ENCODE measurements at regions not wholly inside any gene's neighbourhood (a gene's known extent, or its start where the extent isn't known, plus 50 kb on each side); places are given as distances from the start of the nearest gene placed in this dataset.

DNA sequence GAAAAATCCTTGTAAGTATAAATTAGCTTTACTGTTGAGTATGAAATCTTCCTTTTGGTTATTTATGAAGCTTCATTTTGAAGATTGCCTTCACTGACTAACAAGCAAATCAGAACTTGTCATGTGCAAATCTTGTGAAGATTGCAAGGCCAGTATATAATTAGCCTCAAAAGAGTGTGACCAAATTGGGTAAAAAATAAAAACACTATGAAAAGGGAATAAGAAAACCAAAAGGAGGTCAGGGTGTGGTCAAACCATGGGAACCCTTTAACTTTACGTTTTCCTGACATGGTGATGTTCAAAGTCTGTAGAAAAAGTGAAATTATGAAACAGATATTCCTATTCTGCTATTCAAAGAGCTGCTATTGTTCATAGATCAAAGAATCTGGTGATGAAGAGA lies 230.3 kb downstream of the BCAT1 start:
- H3K4me3 ChIP-seq: no peak overlapping the region
- H3K4me2 ChIP-seq (ENCODE audit: insufficient read depth, low read length): no peak overlapping the region
- FAIRE-seq (no peak), DNase-seq (ENCODE audit: extremely low read depth in 1 of 4, low spot score in 3 of 4) (no peak), ATAC-seq (no peak)
- no peak overlapping the region for H3K27ac ChIP-seq (ENCODE audit: extremely low read depth, low read depth, low read length)
- no peaks in the 10 kb centered on the region for H3K9me3 ChIP-seq (replicated peaks; ENCODE audit: control insufficient read depth, insufficient read depth, low read depth, low read length)
- in situ Hi-C loops (cut with MboI) (no loop called here), intact Hi-C loops (cut with micrococcal nuclease) (no loop called here)
- BruUV-seq (replicated peaks): no TSS peak
- H4K20me1 ChIP-seq (replicated peaks; ENCODE audit: control insufficient read depth, insufficient read depth, low read length): no peaks in the 10 kb centered on the region
- TF ChIP-seq, protein P1, sequence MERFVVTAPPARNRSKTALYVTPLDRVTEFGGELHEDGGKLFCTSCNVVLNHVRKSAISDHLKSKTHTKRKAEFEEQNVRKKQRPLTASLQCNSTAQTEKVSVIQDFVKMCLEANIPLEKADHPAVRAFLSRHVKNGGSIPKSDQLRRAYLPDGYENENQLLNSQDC (CRISPR knock-in tag; IDR thresholded peaks at IDR 0.05): no peak
- TF ChIP-seq LARP7 (IDR thresholded peaks at IDR 0.05) (no peak), CBX1 (IDR thresholded peaks at IDR 0.05; ENCODE audit: low read depth) (no peak)
- TF ChIP-seq, protein P2, sequence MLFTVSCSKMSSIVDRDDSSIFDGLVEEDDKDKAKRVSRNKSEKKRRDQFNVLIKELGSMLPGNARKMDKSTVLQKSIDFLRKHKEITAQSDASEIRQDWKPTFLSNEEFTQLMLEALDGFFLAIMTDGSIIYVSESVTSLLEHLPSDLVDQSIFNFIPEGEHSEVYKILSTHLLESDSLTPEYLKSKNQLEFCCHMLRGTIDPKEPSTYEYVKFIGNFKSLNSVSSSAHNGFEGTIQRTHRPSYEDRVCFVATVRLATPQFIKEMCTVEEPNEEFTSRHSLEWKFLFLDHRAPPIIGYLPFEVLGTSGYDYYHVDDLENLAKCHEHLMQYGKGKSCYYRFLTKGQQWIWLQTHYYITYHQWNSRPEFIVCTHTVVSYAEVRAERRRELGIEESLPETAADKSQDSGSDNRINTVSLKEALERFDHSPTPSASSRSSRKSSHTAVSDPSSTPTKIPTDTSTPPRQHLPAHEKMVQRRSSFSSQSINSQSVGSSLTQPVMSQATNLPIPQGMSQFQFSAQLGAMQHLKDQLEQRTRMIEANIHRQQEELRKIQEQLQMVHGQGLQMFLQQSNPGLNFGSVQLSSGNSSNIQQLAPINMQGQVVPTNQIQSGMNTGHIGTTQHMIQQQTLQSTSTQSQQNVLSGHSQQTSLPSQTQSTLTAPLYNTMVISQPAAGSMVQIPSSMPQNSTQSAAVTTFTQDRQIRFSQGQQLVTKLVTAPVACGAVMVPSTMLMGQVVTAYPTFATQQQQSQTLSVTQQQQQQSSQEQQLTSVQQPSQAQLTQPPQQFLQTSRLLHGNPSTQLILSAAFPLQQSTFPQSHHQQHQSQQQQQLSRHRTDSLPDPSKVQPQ (CRISPR knock-in tag; IDR thresholded peaks at IDR 0.05; ENCODE audit: borderline replicate concordance): no peak
- H3K27me3 ChIP-seq (ENCODE audit: control insufficient read depth in 2 of 2, insufficient read depth in 2 of 2, low read length in 2 of 2): no peaks in the 10 kb centered on the region
- WGBS (ENCODE audit: insufficient coverage, low coverage, missing lambda C conversion rate): 0% methylated on average over 1 of the region's 1 CpG
- no peaks in the 10 kb centered on the region for H3K9me1 ChIP-seq (ENCODE audit: control insufficient read depth, insufficient read depth, low read length)
- H3K9ac ChIP-seq (ENCODE audit: insufficient read depth in 1 of 2, low read depth in 2 of 2, low read length in 2 of 2): no peak overlapping the region
- no peak overlapping the region for H2AFZ ChIP-seq (ENCODE audit: low read depth, low read length)
- ChIA-PET CTCF (ENCODE audit: low intra/inter-chr PET ratio) (interaction anchor here (0.7 kb wide), 1 partner anchor 128 kb away, joined by 3 read pairs; no protein-coding TSS in a partner anchor), POLR2A (no interaction called here)
- H3K4me1 ChIP-seq (replicated peaks in 1 of 2; ENCODE audit: control insufficient read depth in 2 of 2, insufficient read depth in 2 of 2, low read length in 2 of 2): no peaks in the 10 kb centered on the region
- H3K79me2 ChIP-seq (ENCODE audit: control insufficient read depth, insufficient read depth, low read length): no peaks in the 10 kb centered on the region
- no peaks in the 10 kb centered on the region for H3K36me3 ChIP-seq (ENCODE audit: control insufficient read depth, insufficient read depth, low read length)
